Esophagus squamous epithelium (tissue), 4 donors: ENCODE measurements at regions not wholly inside any gene's neighbourhood (a gene's known extent, or its start where the extent isn't known, plus 50 kb on each side); places are given as distances from the start of the nearest gene placed in this dataset.

Experiments
- POLR2A ChIP-seq, 4 donors: fragments of 450-650 bp; IDR thresholded peaks; one replicate each; pipeline ENCODE4 v1.6.1; 2017; ENCODE audit warnings: antibody characterized with exemption in 4 of 4, mild to moderate bottlenecking in 4 of 4, moderate library complexity in 3 of 4
- TF ChIP-seq, protein P1 (sequence below), 6 experiments: fragments of 450-650 bp in 4 of 6; fragments of 200-600 bp in 2 of 6; sonication (generic) in 2 of 6; IDR thresholded peaks; one replicate each; pipeline ENCODE4 v1.5.1; 2016 to 2019; ENCODE audit warnings: antibody characterized with exemption in 6 of 6, mild to moderate bottlenecking in 4 of 6, moderate library complexity in 4 of 6

DNA sequence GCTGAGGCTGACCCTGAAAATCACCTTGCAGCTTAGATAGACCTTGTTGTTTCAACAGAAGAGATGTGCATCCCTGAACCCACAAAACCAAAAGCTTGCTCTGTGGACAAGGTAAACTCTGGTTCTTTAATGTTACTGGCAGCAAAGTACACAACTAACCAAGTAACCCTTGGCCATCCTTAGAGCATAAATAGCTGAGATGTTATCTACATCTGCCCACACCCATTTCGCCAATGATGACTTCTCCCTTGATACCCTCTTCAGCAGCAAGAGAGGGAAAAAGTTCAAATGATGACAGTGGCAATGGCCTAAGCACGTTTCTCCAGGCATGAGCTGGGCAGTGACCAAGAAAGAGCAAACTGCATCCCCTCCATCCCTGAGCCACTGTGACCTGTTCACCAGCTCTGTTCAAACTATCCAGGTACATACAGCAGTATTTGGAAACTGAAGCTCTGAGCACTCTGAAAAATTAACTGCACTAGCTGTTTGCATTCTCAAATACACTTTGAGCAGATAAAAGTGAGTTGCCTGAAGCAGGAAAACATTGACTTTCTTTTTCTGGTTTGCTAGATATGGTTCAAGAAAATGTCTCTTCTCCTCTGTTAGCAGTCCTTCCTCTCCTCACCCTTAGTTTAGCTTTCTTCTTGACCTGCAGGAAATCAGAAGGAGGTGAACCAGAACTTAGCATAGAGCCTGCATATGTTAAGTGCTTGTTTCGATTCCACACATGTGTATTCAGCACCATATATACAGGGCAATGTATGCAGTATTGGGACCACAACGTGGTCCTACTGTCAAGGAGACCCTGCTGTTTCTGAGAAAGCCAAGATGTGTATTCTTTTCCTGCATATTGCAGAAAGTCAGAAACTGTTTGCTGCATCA, 231.7 kb downstream of the FOXO1 start:
- TF ChIP-seq, protein P1, sequence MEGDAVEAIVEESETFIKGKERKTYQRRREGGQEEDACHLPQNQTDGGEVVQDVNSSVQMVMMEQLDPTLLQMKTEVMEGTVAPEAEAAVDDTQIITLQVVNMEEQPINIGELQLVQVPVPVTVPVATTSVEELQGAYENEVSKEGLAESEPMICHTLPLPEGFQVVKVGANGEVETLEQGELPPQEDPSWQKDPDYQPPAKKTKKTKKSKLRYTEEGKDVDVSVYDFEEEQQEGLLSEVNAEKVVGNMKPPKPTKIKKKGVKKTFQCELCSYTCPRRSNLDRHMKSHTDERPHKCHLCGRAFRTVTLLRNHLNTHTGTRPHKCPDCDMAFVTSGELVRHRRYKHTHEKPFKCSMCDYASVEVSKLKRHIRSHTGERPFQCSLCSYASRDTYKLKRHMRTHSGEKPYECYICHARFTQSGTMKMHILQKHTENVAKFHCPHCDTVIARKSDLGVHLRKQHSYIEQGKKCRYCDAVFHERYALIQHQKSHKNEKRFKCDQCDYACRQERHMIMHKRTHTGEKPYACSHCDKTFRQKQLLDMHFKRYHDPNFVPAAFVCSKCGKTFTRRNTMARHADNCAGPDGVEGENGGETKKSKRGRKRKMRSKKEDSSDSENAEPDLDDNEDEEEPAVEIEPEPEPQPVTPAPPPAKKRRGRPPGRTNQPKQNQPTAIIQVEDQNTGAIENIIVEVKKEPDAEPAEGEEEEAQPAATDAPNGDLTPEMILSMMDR (IDR thresholded peaks at IDR 0.05): no peak
- no peak for TF ChIP-seq POLR2A (IDR thresholded peaks at IDR 0.05)
